HG03139 (cell line): ENCODE measurements at regions not wholly inside any gene's neighbourhood (a gene's known extent, or its start where the extent isn't known, plus 50 kb on each side); places are given as distances from the start of the nearest gene placed in this dataset.

Experiments
- ATAC-seq: cut with Tn5 transposase; IDR thresholded peaks from one replicate; pipeline ENCODE4 v1.9.1; 2021; ENCODE audit not compliant: unreplicated experiment

GRCh38 chr17:33352526-33352925, 59.4 kb upstream of the ASIC2 start:
- no peak for ATAC-seq

GRCh38 chr17:33356266-33356665, 63.2 kb upstream of the ASIC2 start:
- no peak for ATAC-seq

GRCh38 chr17:33363475-33363874, 70.4 kb upstream of the ASIC2 start:
- no peak for ATAC-seq

GRCh38 chr17:33366960-33367359, 73.9 kb upstream of the ASIC2 start:
- ATAC-seq: no peak

- ATAC-seq: no peak
Measured at GRCh38 chr17:33369149-33369548, 76.1 kb upstream of the ASIC2 start.

GRCh38 chr17:33369876-33370275, 76.8 kb upstream of the ASIC2 start:
- no peak for ATAC-seq

- no peak for ATAC-seq
Measured at GRCh38 chr17:33370401-33370800, 77.3 kb upstream of the ASIC2 start.

GRCh38 chr17:33371377-33371776, 78.3 kb upstream of the ASIC2 start:
- ATAC-seq: no peak

GRCh38 chr17:33373273-33373672, 80.2 kb upstream of the ASIC2 start:
- no peak for ATAC-seq

GRCh38 chr17:33375103-33375502, 82.0 kb upstream of the ASIC2 start:
- no peak for ATAC-seq

- ATAC-seq: no peak
Measured at GRCh38 chr17:33375783-33376182, 82.7 kb upstream of the ASIC2 start.

- no peak for ATAC-seq
Measured at GRCh38 chr17:33377837-33378595, 84.9 kb upstream of the ASIC2 start.

- ATAC-seq: no peak
Measured at GRCh38 chr17:33381201-33381600, 88.1 kb upstream of the ASIC2 start.

GRCh38 chr17:33383488-33384023, 90.5 kb upstream of the ASIC2 start:
- ATAC-seq: no peak

- no peak for ATAC-seq
Measured at GRCh38 chr17:33385133-33385532, 92.0 kb upstream of the ASIC2 start.

GRCh38 chr17:33385713-33386112, 92.6 kb upstream of the ASIC2 start:
- ATAC-seq: no peak

- ATAC-seq: no peak
Measured at GRCh38 chr17:33387406-33387805, 94.3 kb upstream of the ASIC2 start.

GRCh38 chr17:33389504-33390135, 96.5 kb upstream of the ASIC2 start:
- no peak for ATAC-seq

GRCh38 chr17:33390479-33391176, 97.5 kb upstream of the ASIC2 start:
- no peak for ATAC-seq

- ATAC-seq: no peak
Measured at GRCh38 chr17:33396818-33397217, 103.7 kb upstream of the ASIC2 start.

GRCh38 chr17:33398386-33398785, 105.3 kb upstream of the ASIC2 start:
- ATAC-seq: no peak

GRCh38 chr17:33401249-33401648, 108.2 kb upstream of the ASIC2 start:
- no peak for ATAC-seq
